ENCODE measurements at regions not wholly inside any gene's neighbourhood (a gene's known extent, or its start where the extent isn't known, plus 50 kb on each side); places are given as distances from the start of the nearest gene placed in this dataset.

DNA sequence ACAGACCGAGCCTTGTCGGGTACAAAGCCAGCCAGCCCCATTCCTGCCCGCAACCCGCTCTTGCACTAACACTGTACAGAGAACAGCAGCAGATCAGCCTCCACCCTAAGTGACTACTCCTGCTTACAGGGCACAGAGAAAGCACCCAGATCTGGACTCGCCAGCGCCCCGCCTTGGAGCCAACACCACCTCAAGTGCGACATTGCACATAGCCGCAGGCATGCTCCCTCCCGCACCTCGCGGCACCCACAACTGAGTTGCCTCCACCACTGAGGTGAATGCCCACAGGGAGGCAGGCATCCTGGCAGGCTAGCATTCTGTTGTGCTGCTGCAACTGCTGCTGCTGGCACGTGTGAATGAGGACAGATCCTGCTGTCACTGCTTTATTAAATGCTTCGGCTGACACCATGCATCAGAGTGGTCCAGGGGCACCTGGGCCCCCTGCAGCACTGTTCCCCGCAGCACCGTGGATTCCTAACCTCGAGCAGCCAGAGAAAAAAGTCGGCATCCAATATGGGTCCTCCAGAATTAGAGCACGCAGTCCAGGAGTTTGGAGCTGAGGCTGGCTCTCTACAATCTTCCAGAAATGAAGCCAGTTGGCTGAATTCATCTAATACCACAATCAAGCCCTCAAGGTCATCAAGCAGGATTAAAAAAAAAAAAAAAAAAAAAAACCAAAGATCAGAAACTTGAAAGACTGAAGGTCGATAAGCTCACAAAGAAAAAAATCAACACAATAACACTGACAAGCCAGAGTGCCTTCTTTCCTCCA lies 352.9 kb downstream of the GASK1B start:
- H4K91ac ChIP-seq (ENCODE audit: low read depth, low read length), result no peak overlapping the region
- no peak overlapping the region for H3K18ac ChIP-seq (ENCODE audit: low read length)
- no peaks in the 10 kb centered on the region for H3K9me3 ChIP-seq (ENCODE audit: insufficient read depth, low read depth, low read length)
- H4K12ac ChIP-seq (ENCODE audit: low read depth, low read length), result no peak overlapping the region
- no peak overlapping the region for H3K9ac ChIP-seq (ENCODE audit: low read length)
- H3K4ac ChIP-seq (ENCODE audit: low read depth, low read length), result no peak overlapping the region
- peaks cover 6% of the 10 kb centered on the region for H3K79me1 ChIP-seq (ENCODE audit: low read length)
- H3K23ac ChIP-seq (ENCODE audit: low read length), result no peak overlapping the region
- no peak overlapping the region for H3K14ac ChIP-seq (ENCODE audit: low read length)
- H3K79me2 ChIP-seq (ENCODE audit: control insufficient read depth, insufficient read depth, low read length, poor library complexity), result peaks cover 2% of the 10 kb centered on the region
- no peak overlapping the region for H2AFZ ChIP-seq (ENCODE audit: insufficient read depth, low read length, poor library complexity)
- H3K4me1 ChIP-seq (ENCODE audit: control insufficient read depth in 1 of 2, insufficient read depth in 2 of 2, low read length in 2 of 2), result peaks cover 7 to 9% of the 10 kb centered on the region in 2 experiments
- no peaks in the 10 kb centered on the region for H3K27me3 ChIP-seq (ENCODE audit: insufficient read depth, low read length)
- H3K4me3 ChIP-seq (ENCODE audit: low read depth, low read length), result no peak overlapping the region
- H2AK5ac ChIP-seq (ENCODE audit: low read length), result no peak overlapping the region
- H4K8ac ChIP-seq (ENCODE audit: low read depth, low read length), result no peak overlapping the region
- no peak for DNase-seq
- no peak overlapping the region for H2BK12ac ChIP-seq (ENCODE audit: low read length)
- no peak overlapping the region for H3K27ac ChIP-seq (ENCODE audit: low read depth, low read length)
- H2BK5ac ChIP-seq (ENCODE audit: low read depth, low read length, poor library complexity), result no peak overlapping the region
- H3K4me2 ChIP-seq (ENCODE audit: low read length), result no peak overlapping the region
- H2BK120ac ChIP-seq (ENCODE audit: insufficient read depth, low read length, poor library complexity), result no peak overlapping the region
- no peaks in the 10 kb centered on the region for H3K36me3 ChIP-seq (ENCODE audit: control insufficient read depth in 1 of 2, insufficient read depth in 2 of 2, low read length in 2 of 2)
- no CpG with 5 or more reads among the region's 20 CpGs for WGBS (ENCODE audit: extremely low coverage, insufficient coverage, insufficient read length)

DNA sequence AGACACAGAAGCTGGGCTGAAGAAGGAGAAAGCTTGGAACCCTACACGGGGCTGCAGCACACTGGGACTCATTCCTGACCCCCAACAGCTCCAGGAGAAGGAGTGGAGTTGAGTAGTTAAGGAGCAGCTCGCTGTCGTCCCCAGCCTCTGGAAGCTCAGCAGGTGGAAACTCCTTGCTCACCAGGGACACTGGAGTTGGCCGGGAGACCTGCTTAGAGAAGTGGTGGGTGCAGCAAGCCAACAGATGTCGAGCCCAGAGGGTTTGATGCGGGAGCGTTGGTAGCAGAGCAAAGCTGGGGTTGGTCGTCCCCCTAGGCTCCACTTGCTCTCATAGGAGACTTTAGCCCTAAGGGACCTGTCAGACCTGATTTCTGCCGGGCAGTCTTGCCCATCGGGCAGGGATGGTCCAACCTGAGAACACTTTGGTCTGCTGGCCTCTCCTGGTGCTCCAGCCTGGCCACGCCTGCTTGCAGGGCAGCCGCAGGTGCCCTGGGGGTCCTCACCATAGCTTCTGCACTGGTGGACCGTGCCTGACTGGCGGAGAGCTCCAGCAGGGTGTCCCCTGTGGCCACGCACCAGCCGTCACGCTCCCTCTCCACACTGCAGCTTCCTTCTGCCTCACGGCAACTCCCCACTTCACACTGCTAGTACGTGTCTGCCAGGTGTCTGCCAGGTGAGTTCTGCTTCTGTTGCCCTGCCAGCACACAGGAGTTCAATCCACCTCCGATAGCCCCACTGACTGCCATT lies 353.7 kb downstream of the GASK1B start:
- Histone ChIP-seq H3K18ac (ENCODE audit: low read length) (no peak overlapping the region), H3K4me3 (ENCODE audit: low read depth, low read length) (no peak overlapping the region), H3K27me3 (ENCODE audit: insufficient read depth, low read length) (no peaks in the 10 kb centered on the region), H2BK5ac (ENCODE audit: low read depth, low read length, poor library complexity) (no peak overlapping the region), H4K8ac (ENCODE audit: low read depth, low read length) (no peak overlapping the region), H2BK12ac (ENCODE audit: low read length) (no peak overlapping the region), H3K27ac (ENCODE audit: low read depth, low read length) (no peak overlapping the region), H3K4ac (ENCODE audit: low read depth, low read length) (no peak overlapping the region), H3K9me3 (ENCODE audit: insufficient read depth, low read depth, low read length) (no peaks in the 10 kb centered on the region), H3K36me3 (ENCODE audit: control insufficient read depth in 1 of 2, insufficient read depth in 2 of 2, low read length in 2 of 2) (no peaks in the 10 kb centered on the region), H3K14ac (ENCODE audit: low read length) (no peak overlapping the region), H3K9ac (ENCODE audit: low read length) (no peak overlapping the region), H3K4me2 (ENCODE audit: low read length) (no peak overlapping the region), H3K79me1 (ENCODE audit: low read length) (peaks cover 3% of the 10 kb centered on the region), H3K4me1 (ENCODE audit: control insufficient read depth in 1 of 2, insufficient read depth in 2 of 2, low read length in 2 of 2) (peaks cover 2 to 4% of the 10 kb centered on the region in 2 experiments), H4K91ac (ENCODE audit: low read depth, low read length) (no peak overlapping the region), H2AFZ (ENCODE audit: insufficient read depth, low read length, poor library complexity) (no peak overlapping the region), H3K23ac (ENCODE audit: low read length) (no peak overlapping the region), H2BK120ac (ENCODE audit: insufficient read depth, low read length, poor library complexity) (no peak overlapping the region), H3K79me2 (ENCODE audit: control insufficient read depth, insufficient read depth, low read length, poor library complexity) (peaks cover 2% of the 10 kb centered on the region), H2AK5ac (ENCODE audit: low read length) (no peak overlapping the region), H4K12ac (ENCODE audit: low read depth, low read length) (no peak overlapping the region)
- DNase-seq, result no peak
- WGBS (ENCODE audit: extremely low coverage, insufficient coverage, insufficient read length), result no CpG with 5 or more reads among the region's 20 CpGs

DNA sequence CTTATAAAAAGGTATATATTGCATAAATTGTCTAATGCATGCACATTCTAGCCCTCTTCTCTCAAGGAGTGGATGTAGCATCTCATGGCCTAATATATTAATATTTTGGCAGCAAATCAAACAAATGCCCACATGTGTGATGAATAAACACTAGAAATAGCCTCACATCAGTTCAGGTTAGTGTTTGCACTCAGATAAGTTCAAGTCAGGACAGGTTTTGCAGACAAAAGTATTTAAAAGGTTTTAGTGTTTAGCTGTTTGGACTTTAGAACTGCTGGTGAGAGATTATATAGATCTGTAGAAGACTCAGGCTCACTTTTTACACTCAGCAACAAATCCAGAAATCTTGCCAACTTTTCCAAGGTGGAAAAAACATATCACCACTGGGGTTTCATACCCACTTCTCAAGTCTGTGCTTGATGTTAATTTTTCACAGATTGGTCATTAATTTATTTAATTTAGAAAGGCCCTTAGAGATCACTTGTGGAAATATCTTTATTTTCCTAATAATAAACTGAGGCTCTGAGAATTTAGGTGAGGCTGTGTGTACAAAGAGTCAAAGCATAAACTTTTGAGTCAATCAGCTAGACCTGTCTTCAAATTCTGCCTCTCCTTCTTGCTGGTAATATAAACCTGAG lies 362.6 kb downstream of the GASK1B start:
- H2BK5ac ChIP-seq (ENCODE audit: low read depth, low read length, poor library complexity), result no peak overlapping the region
- H3K18ac ChIP-seq (ENCODE audit: low read length), result no peak overlapping the region
- H4K12ac ChIP-seq (ENCODE audit: low read depth, low read length), result no peak overlapping the region
- H3K4me1 ChIP-seq (ENCODE audit: control insufficient read depth in 1 of 2, insufficient read depth in 2 of 2, low read length in 2 of 2), result no peaks in the 10 kb centered on the region
- H3K27ac ChIP-seq (ENCODE audit: low read depth, low read length), result no peak overlapping the region
- no peak overlapping the region for H3K14ac ChIP-seq (ENCODE audit: low read length)
- H3K4ac ChIP-seq (ENCODE audit: low read depth, low read length), result no peak overlapping the region
- no peak overlapping the region for H4K8ac ChIP-seq (ENCODE audit: low read depth, low read length)
- no peaks in the 10 kb centered on the region for H3K79me2 ChIP-seq (ENCODE audit: control insufficient read depth, insufficient read depth, low read length, poor library complexity)
- H2AK5ac ChIP-seq (ENCODE audit: low read length), result no peak overlapping the region
- no peak overlapping the region for H4K91ac ChIP-seq (ENCODE audit: low read depth, low read length)
- no peak overlapping the region for H3K4me2 ChIP-seq (ENCODE audit: low read length)
- H2BK12ac ChIP-seq (ENCODE audit: low read length), result no peak overlapping the region
- no peaks in the 10 kb centered on the region for H3K36me3 ChIP-seq (ENCODE audit: control insufficient read depth in 1 of 2, insufficient read depth in 2 of 2, low read length in 2 of 2)
- H3K79me1 ChIP-seq (ENCODE audit: low read length), result no peaks in the 10 kb centered on the region
- no peak overlapping the region for H3K9ac ChIP-seq (ENCODE audit: low read length)
- H3K9me3 ChIP-seq (ENCODE audit: insufficient read depth, low read depth, low read length), result peaks cover 2% of the 10 kb centered on the region
- H3K4me3 ChIP-seq (ENCODE audit: low read depth, low read length), result no peak overlapping the region
- no peaks in the 10 kb centered on the region for H3K27me3 ChIP-seq (ENCODE audit: insufficient read depth, low read length)
- no peak overlapping the region for H2AFZ ChIP-seq (ENCODE audit: insufficient read depth, low read length, poor library complexity)
- DNase-seq, result no peak
- H2BK120ac ChIP-seq (ENCODE audit: insufficient read depth, low read length, poor library complexity), result no peak overlapping the region
- H3K23ac ChIP-seq (ENCODE audit: low read length), result no peak overlapping the region

GRCh38 chr4:157808796-157809383 lies 363.9 kb downstream of the GASK1B start:
- no peaks in the 10 kb centered on the region for H3K79me1 ChIP-seq (ENCODE audit: low read length)
- no peak overlapping the region for H3K4me2 ChIP-seq (ENCODE audit: low read length)
- H3K9me3 ChIP-seq (ENCODE audit: insufficient read depth, low read depth, low read length), result peaks cover 2% of the 10 kb centered on the region
- no peak overlapping the region for H2BK5ac ChIP-seq (ENCODE audit: low read depth, low read length, poor library complexity)
- H3K18ac ChIP-seq (ENCODE audit: low read length), result no peak overlapping the region
- H4K8ac ChIP-seq (ENCODE audit: low read depth, low read length), result no peak overlapping the region
- no peak overlapping the region for H4K12ac ChIP-seq (ENCODE audit: low read depth, low read length)
- H3K79me2 ChIP-seq (ENCODE audit: control insufficient read depth, insufficient read depth, low read length, poor library complexity), result no peaks in the 10 kb centered on the region
- H3K23ac ChIP-seq (ENCODE audit: low read length), result no peak overlapping the region
- H2BK12ac ChIP-seq (ENCODE audit: low read length), result no peak overlapping the region
- no peak overlapping the region for H3K14ac ChIP-seq (ENCODE audit: low read length)
- H3K9ac ChIP-seq (ENCODE audit: low read length), result no peak overlapping the region
- no CpG with 5 or more reads among the region's 6 CpGs for WGBS (ENCODE audit: extremely low coverage, insufficient coverage, insufficient read length)
- no peak for DNase-seq
- H3K4me1 ChIP-seq (ENCODE audit: control insufficient read depth in 1 of 2, insufficient read depth in 2 of 2, low read length in 2 of 2), result no peaks in the 10 kb centered on the region
- H3K27ac ChIP-seq (ENCODE audit: low read depth, low read length), result no peak overlapping the region
- no peak overlapping the region for H2AK5ac ChIP-seq (ENCODE audit: low read length)
- H3K4me3 ChIP-seq (ENCODE audit: low read depth, low read length), result no peak overlapping the region
- H2BK120ac ChIP-seq (ENCODE audit: insufficient read depth, low read length, poor library complexity), result no peak overlapping the region
- H3K4ac ChIP-seq (ENCODE audit: low read depth, low read length), result no peak overlapping the region
- no peak overlapping the region for H4K91ac ChIP-seq (ENCODE audit: low read depth, low read length)
- no peaks in the 10 kb centered on the region for H3K36me3 ChIP-seq (ENCODE audit: control insufficient read depth in 1 of 2, insufficient read depth in 2 of 2, low read length in 2 of 2)
- no peak overlapping the region for H2AFZ ChIP-seq (ENCODE audit: insufficient read depth, low read length, poor library complexity)
- no peaks in the 10 kb centered on the region for H3K27me3 ChIP-seq (ENCODE audit: insufficient read depth, low read length)

Data from trophoblast cell (in vitro differentiated cells and primary cell).